T follicular helper cell (primary cell): ENCODE measurements at regions not wholly inside any gene's neighbourhood (a gene's known extent, or its start where the extent isn't known, plus 50 kb on each side); places are given as distances from the start of the nearest gene placed in this dataset.

Source experiments
- DNase-seq: peaks from one replicate; pipeline ENCODE4 v3.0.0-alpha.2; 2020; ENCODE audit warnings: low read depth

- no peak for DNase-seq
These were observed 113.0 kb upstream of the PROX1 start for GRCh38 chr1:213874789-213875188.

- DNase-seq, result no peak
These were observed 111.2 kb upstream of the PROX1 start for GRCh38 chr1:213876531-213876930.

GRCh38 chr1:213883618-213884017 lies 104.2 kb upstream of the PROX1 start:
- DNase-seq, result no peak

- no peak for DNase-seq
These were observed 103.4 kb upstream of the PROX1 start for GRCh38 chr1:213884402-213884801.

GRCh38 chr1:213884942-213885341 lies 102.8 kb upstream of the PROX1 start:
- DNase-seq, result no peak

- DNase-seq, result no peak
These were observed 99.9 kb upstream of the PROX1 start for GRCh38 chr1:213887842-213888241.

GRCh38 chr1:213891989-213892902 lies 95.5 kb upstream of the PROX1 start:
- no peak for DNase-seq

GRCh38 chr1:213898684-213899083 lies 89.1 kb upstream of the PROX1 start:
- DNase-seq, result no peak

- DNase-seq, result no peak
These were observed 88.4 kb upstream of the PROX1 start for GRCh38 chr1:213899413-213899812.

- no peak for DNase-seq
These were observed 82.4 kb upstream of the PROX1 start for GRCh38 chr1:213905344-213905743.

- no peak for DNase-seq
These were observed 79.3 kb upstream of the PROX1 start for GRCh38 chr1:213908521-213908920.

GRCh38 chr1:213914392-213914791 lies 73.4 kb upstream of the PROX1 start:
- DNase-seq, result no peak

GRCh38 chr1:213921311-213921710 lies 66.5 kb upstream of the PROX1 start:
- DNase-seq, result no peak

- no peak for DNase-seq
These were observed 66.1 kb upstream of the PROX1 start for GRCh38 chr1:213921712-213922111.

- no peak for DNase-seq
These were observed 62.1 kb upstream of the PROX1 start for GRCh38 chr1:213925531-213926182.

- no peak for DNase-seq
These were observed 59.9 kb upstream of the PROX1 start for GRCh38 chr1:213927846-213928245.

- DNase-seq, result no peak
These were observed 58.4 kb upstream of the PROX1 start for GRCh38 chr1:213929398-213929797.

GRCh38 chr1:213931836-213932235 lies 55.9 kb upstream of the PROX1 start:
- no peak for DNase-seq

- DNase-seq, result no peak
These were observed 54.4 kb upstream of the PROX1 start for GRCh38 chr1:213933336-213933735.

- no peak for DNase-seq
These were observed 53.1 kb upstream of the PROX1 start for GRCh38 chr1:213934649-213935048.

GRCh38 chr1:213936571-213936970 lies 51.2 kb upstream of the PROX1 start:
- no peak for DNase-seq
